Urothelium cell line (cell line): ENCODE measurements at regions not wholly inside any gene's neighbourhood (a gene's known extent, or its start where the extent isn't known, plus 50 kb on each side); places are given as distances from the start of the nearest gene placed in this dataset.
"Not testable (repeated sequence)": the region's sequence is repeated elsewhere in the genome, so short reads cannot be mapped to it uniquely, and the experiment has no call there.

Experiments
- DNase-seq: peaks from one replicate; pipeline ENCODE4 v3.0.0; 2011; ENCODE audit warnings: low spot score, mixed read lengths
- FAIRE-seq: peaks from 2 replicates; lab custom pipeline; 2011; peaks lifted over from hg19 to GRCh38; lab: Jason Lieb, UNC

GRCh38 chr1:29949676-29950075, 713.4 kb downstream of the PTPRU start:
- DNase-seq = no peak
- no peak for FAIRE-seq

- DNase-seq (no peak), FAIRE-seq (no peak)
Measured at GRCh38 chr1:29948581-29948980, 712.3 kb downstream of the PTPRU start.

- DNase-seq (no peak), FAIRE-seq (no peak)
Measured at GRCh38 chr1:29946057-29946456, 709.7 kb downstream of the PTPRU start.

GRCh38 chr1:29945426-29945825, 709.1 kb downstream of the PTPRU start:
- DNase-seq = no peak
- FAIRE-seq = no peak

- no peak for FAIRE-seq
- no peak for DNase-seq
Measured at GRCh38 chr1:29944253-29944905, 708.1 kb downstream of the PTPRU start.

GRCh38 chr1:29943034-29943433, 706.7 kb downstream of the PTPRU start:
- FAIRE-seq = no peak
- no peak for DNase-seq

GRCh38 chr1:29939079-29939478, 702.8 kb downstream of the PTPRU start:
- DNase-seq = no peak
- FAIRE-seq = no peak

GRCh38 chr1:29937356-29937755, 701.0 kb downstream of the PTPRU start:
- DNase-seq (no peak), FAIRE-seq (no peak)

GRCh38 chr1:29936031-29936544, 699.8 kb downstream of the PTPRU start:
- DNase-seq = no peak
- no peak for FAIRE-seq

GRCh38 chr1:29934255-29934772, 698.0 kb downstream of the PTPRU start:
- DNase-seq = no peak
- no peak for FAIRE-seq

GRCh38 chr1:29933067-29933466, 696.7 kb downstream of the PTPRU start:
- FAIRE-seq (no peak), DNase-seq (peak; percentile 39)

- FAIRE-seq (no peak), DNase-seq (no peak)
Measured at GRCh38 chr1:29932626-29933025, 696.3 kb downstream of the PTPRU start.

GRCh38 chr1:29931477-29932175, 695.3 kb downstream of the PTPRU start:
- no peak for DNase-seq
- FAIRE-seq = no peak

GRCh38 chr1:29925058-29925457, 688.7 kb downstream of the PTPRU start:
- FAIRE-seq = no peak

GRCh38 chr1:29924017-29924431, 687.7 kb downstream of the PTPRU start:
- FAIRE-seq (no peak), DNase-seq (no peak)

More at GRCh38 chr1:29925058-29925457, 688.7 kb downstream of the PTPRU start:
- no peak for DNase-seq

GRCh38 chr1:29921741-29922140, 685.4 kb downstream of the PTPRU start:
- DNase-seq = no peak
- no peak for FAIRE-seq

GRCh38 chr1:29920784-29921183, 684.5 kb downstream of the PTPRU start:
- DNase-seq = no peak
- FAIRE-seq = no peak

GRCh38 chr1:29920316-29920715, 684.0 kb downstream of the PTPRU start:
- no peak for DNase-seq
- no peak for FAIRE-seq

- DNase-seq, FAIRE-seq: not testable (repeated sequence)
Measured at GRCh38 chr1:29919041-29919440, 682.7 kb downstream of the PTPRU start.

GRCh38 chr1:29916656-29917369, 680.5 kb downstream of the PTPRU start:
- DNase-seq (no peak), FAIRE-seq (no peak)

- FAIRE-seq (no peak), DNase-seq (no peak)
Measured at GRCh38 chr1:29914936-29915335, 678.6 kb downstream of the PTPRU start.
